ENCODE measurements at regions not wholly inside any gene's neighbourhood (a gene's known extent, or its start where the extent isn't known, plus 50 kb on each side); places are given as distances from the start of the nearest gene placed in this dataset.
A peak's percentile ranks its signal among the peaks of the same experiment; 100 is the strongest.

DNA sequence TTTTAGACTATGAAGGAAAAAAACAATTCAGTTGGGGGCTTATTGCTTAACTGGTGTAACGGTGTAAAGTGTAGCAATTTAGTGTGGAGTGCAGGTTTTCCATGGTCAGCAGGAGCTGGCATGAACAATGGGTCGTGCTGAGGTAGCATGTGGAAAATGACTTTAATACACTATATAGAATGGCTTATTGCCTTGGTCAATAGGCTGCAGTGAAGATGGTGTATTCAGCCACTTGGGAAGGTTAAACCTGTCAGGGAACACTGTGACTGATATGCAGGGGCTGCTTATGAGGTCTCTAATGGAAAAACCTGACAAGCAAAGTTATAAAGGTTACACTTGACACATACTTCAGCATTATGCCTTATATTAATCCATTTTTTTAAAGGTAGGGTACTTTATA, 764.7 kb upstream of the ARRDC3 start:
- no peaks in the 10 kb centered on the region for H3K79me2 ChIP-seq (replicated peaks; ENCODE audit: insufficient read depth, low read length)
- peak overlapping the region; percentile 37 for H3K27ac ChIP-seq (ENCODE audit: low read length)
- peak; percentile 90 for TF ChIP-seq REST (IDR thresholded peaks at IDR 0.05; ENCODE audit: borderline replicate concordance)
- TF ChIP-seq EP300 (conservative IDR thresholded peaks at IDR 0.05; ENCODE audit: poor library complexity, severe bottlenecking): peak; percentile 85
- TF ChIP-seq RAD21 (conservative IDR thresholded peaks at IDR 0.05): no peak
- TF ChIP-seq CTCF (IDR thresholded peaks at IDR 0.05; ENCODE audit: poor library complexity, severe bottlenecking): no peak
- no peak for TF ChIP-seq MXI1 (conservative IDR thresholded peaks at IDR 0.05; ENCODE audit: poor library complexity, severe bottlenecking)
- peak; percentile 80 for TF ChIP-seq POLR2AphosphoS5 (IDR thresholded peaks at IDR 0.05)
- no peak for TF ChIP-seq TAF1 (IDR thresholded peaks at IDR 0.05; ENCODE audit: low read depth)
- TF ChIP-seq EZH2 (IDR thresholded peaks at IDR 0.05; ENCODE audit: borderline replicate concordance, insufficient read depth, low read length, poor library complexity, severe bottlenecking): no peak
- no peak for TF ChIP-seq SMC3 (conservative IDR thresholded peaks at IDR 0.05; ENCODE audit: poor library complexity)

DNA sequence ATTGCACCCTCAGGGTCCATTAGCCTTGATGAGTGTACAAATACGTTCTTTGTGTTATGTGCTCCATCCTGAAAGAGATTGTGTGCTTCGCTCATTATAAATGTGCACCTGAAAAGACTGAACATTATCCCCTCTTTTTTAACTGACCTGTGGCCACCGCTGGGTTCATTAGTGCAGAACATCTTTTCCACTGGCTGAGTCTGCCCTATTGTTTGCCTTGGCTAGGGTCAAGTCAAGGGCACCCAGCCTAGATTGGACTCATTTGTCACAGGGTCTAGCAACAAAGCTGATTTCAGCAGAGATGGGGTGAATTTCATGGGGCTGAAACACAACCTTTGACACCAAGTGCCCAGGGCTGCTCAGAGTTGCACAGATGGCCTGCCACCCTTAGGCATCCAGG, 764.1 kb upstream of the ARRDC3 start:
- Histone ChIP-seq H3K27me3 (ENCODE audit: insufficient read depth, low read depth, low read length) (no peaks in the 10 kb centered on the region), H3K36me3 (ENCODE audit: insufficient read depth, low read length) (no peaks in the 10 kb centered on the region), H3K79me2 (replicated peaks; ENCODE audit: insufficient read depth, low read length) (no peaks in the 10 kb centered on the region), H2AFZ (ENCODE audit: low read depth, low read length) (no peak overlapping the region), H3K4me2 (ENCODE audit: low read length) (no peak overlapping the region), H3K4me3 (ENCODE audit: low read length) (no peak overlapping the region), H4K20me1 (ENCODE audit: insufficient read depth) (no peaks in the 10 kb centered on the region), H3K27ac (ENCODE audit: low read length) (peak overlapping the region; percentile 37), H3K9me2 (ENCODE audit: insufficient read depth, low read length) (no peaks in the 10 kb centered on the region), H3F3A (ENCODE audit: insufficient read depth, low read length, poor library complexity, severe bottlenecking) (no peaks in the 10 kb centered on the region), H3K9ac (ENCODE audit: low read length) (no peak overlapping the region), H3K9me3 (ENCODE audit: low read length) (no peaks in the 10 kb centered on the region)
- TF ChIP-seq POLR2AphosphoS5 (IDR thresholded peaks at IDR 0.05): no peak
- no peak for TF ChIP-seq TAF1 (IDR thresholded peaks at IDR 0.05; ENCODE audit: low read depth)
- no peak for TF ChIP-seq REST (IDR thresholded peaks at IDR 0.05; ENCODE audit: borderline replicate concordance)
- no peak for TF ChIP-seq SMC3 (conservative IDR thresholded peaks at IDR 0.05; ENCODE audit: poor library complexity)
- no peak for TF ChIP-seq CTCF (IDR thresholded peaks at IDR 0.05; ENCODE audit: poor library complexity, severe bottlenecking)
- TF ChIP-seq EZH2 (IDR thresholded peaks at IDR 0.05; ENCODE audit: borderline replicate concordance, insufficient read depth, low read length, poor library complexity, severe bottlenecking): no peak
- TF ChIP-seq MXI1 (conservative IDR thresholded peaks at IDR 0.05; ENCODE audit: poor library complexity, severe bottlenecking): no peak
- TF ChIP-seq EP300 (conservative IDR thresholded peaks at IDR 0.05; ENCODE audit: poor library complexity, severe bottlenecking): no peak
- no peak for TF ChIP-seq RAD21 (conservative IDR thresholded peaks at IDR 0.05)

More for the DNA sequence above, 764.7 kb upstream of the ARRDC3 start:
- Histone ChIP-seq H4K20me1 (ENCODE audit: insufficient read depth) (no peaks in the 10 kb centered on the region), H3K27me3 (ENCODE audit: insufficient read depth, low read depth, low read length) (no peaks in the 10 kb centered on the region), H2AFZ (ENCODE audit: low read depth, low read length) (no peak overlapping the region), H3K9me3 (ENCODE audit: low read length) (no peaks in the 10 kb centered on the region), H3K9ac (ENCODE audit: low read length) (no peak overlapping the region), H3K4me2 (ENCODE audit: low read length) (no peak overlapping the region), H3K9me2 (ENCODE audit: insufficient read depth, low read length) (no peaks in the 10 kb centered on the region), H3K4me3 (ENCODE audit: low read length) (no peak overlapping the region), H3K36me3 (ENCODE audit: insufficient read depth, low read length) (no peaks in the 10 kb centered on the region), H3F3A (ENCODE audit: insufficient read depth, low read length, poor library complexity, severe bottlenecking) (no peaks in the 10 kb centered on the region)
